Esophagus muscularis mucosa (tissue), 4 donors: ENCODE measurements at regions not wholly inside any gene's neighbourhood (a gene's known extent, or its start where the extent isn't known, plus 50 kb on each side); places are given as distances from the start of the nearest gene placed in this dataset.

ENCODE experiments used
- CTCF ChIP-seq, 3 experiments: fragments of 200-600 bp in 2 of 3; fragments of 450-650 bp in 1 of 3; sonication (generic) in 2 of 3; IDR thresholded peaks; one replicate each; pipeline ENCODE4 v1.5.1; 2017 to 2019; ENCODE audit warnings: antibody characterized with exemption in 3 of 3, mild to moderate bottlenecking in 2 of 3, moderate library complexity in 1 of 3
- EP300 ChIP-seq: sonication (generic); formaldehyde crosslinking; IDR thresholded peaks from one replicate; pipeline ENCODE4 v1.6.1; 2017; ENCODE audit warnings: antibody characterized with exemption
- POLR2A ChIP-seq: fragments of 450-650 bp; IDR thresholded peaks from one replicate; pipeline ENCODE4 v1.6.1; 2017; ENCODE audit warnings: antibody characterized with exemption, moderate library complexity, mild to moderate bottlenecking, low read depth
- POLR2AphosphoS5 ChIP-seq, 2 donors: sonication (generic); formaldehyde crosslinking; IDR thresholded peaks; one replicate each; pipeline ENCODE4 v1.6.1; 2017; ENCODE audit warnings: antibody characterized with exemption in 2 of 2

GRCh38 chr2:18915227-18915626 is 325.9 kb upstream of the NT5C1B start:
- TF ChIP-seq POLR2A (no peak), CTCF (IDR thresholded peaks at IDR 0.05) (no peak), EP300 (no peak), POLR2AphosphoS5 (IDR thresholded peaks at IDR 0.05) (no peak)
